Effector CD8-positive, alpha-beta T cell (primary cell): ENCODE measurements at regions not wholly inside any gene's neighbourhood (a gene's known extent, or its start where the extent isn't known, plus 50 kb on each side); places are given as distances from the start of the nearest gene placed in this dataset.
"Not testable (repeated sequence)": the region's sequence is repeated elsewhere in the genome, so short reads cannot be mapped to it uniquely, and the experiment has no call there.

Experiments used
- DNase-seq: peaks from one replicate; lab custom pipeline; 2025; lab: John Stamatoyannopoulos, UW

- DNase-seq: no peak
Observed at GRCh38 chr6:854406-855118, 161.6 kb upstream of the EXOC2 start.

- not testable (repeated sequence) for DNase-seq
Observed at GRCh38 chr6:852216-852615, 159.3 kb upstream of the EXOC2 start.

- DNase-seq: no peak
Observed at GRCh38 chr6:849075-849506, 156.2 kb upstream of the EXOC2 start.

GRCh38 chr6:845566-845965 is 152.6 kb upstream of the EXOC2 start:
- DNase-seq: no peak

- DNase-seq: no peak
Observed at GRCh38 chr6:845101-845500, 152.2 kb upstream of the EXOC2 start.

GRCh38 chr6:842141-842540 is 149.2 kb upstream of the EXOC2 start:
- no peak for DNase-seq

GRCh38 chr6:841569-841968 is 148.6 kb upstream of the EXOC2 start:
- no peak for DNase-seq

GRCh38 chr6:839201-839600 is 146.3 kb upstream of the EXOC2 start:
- DNase-seq: no peak

- no peak for DNase-seq
Observed at GRCh38 chr6:837380-837779, 144.4 kb upstream of the EXOC2 start.

- no peak for DNase-seq
Observed at GRCh38 chr6:836276-836853, 143.4 kb upstream of the EXOC2 start.

GRCh38 chr6:835476-836160 is 142.7 kb upstream of the EXOC2 start:
- DNase-seq: no peak

GRCh38 chr6:834866-835265 is 141.9 kb upstream of the EXOC2 start:
- DNase-seq: no peak

GRCh38 chr6:834190-834589 is 141.3 kb upstream of the EXOC2 start:
- DNase-seq: no peak

GRCh38 chr6:832804-833203 is 139.9 kb upstream of the EXOC2 start:
- DNase-seq: not testable (repeated sequence)

- no peak for DNase-seq
Observed at GRCh38 chr6:830667-831327, 137.9 kb upstream of the EXOC2 start.

GRCh38 chr6:829656-830055 is 136.7 kb upstream of the EXOC2 start:
- no peak for DNase-seq

- no peak for DNase-seq
Observed at GRCh38 chr6:827431-827830, 134.5 kb upstream of the EXOC2 start.

GRCh38 chr6:819122-819521 is 126.2 kb upstream of the EXOC2 start:
- DNase-seq: no peak

- DNase-seq: no peak
Observed at GRCh38 chr6:818196-818595, 125.3 kb upstream of the EXOC2 start.

- no peak for DNase-seq
Observed at GRCh38 chr6:816510-817084, 123.7 kb upstream of the EXOC2 start.

GRCh38 chr6:815348-815738 is 122.4 kb upstream of the EXOC2 start:
- DNase-seq: no peak
